Kidney epithelial cell (primary cell): ENCODE measurements at regions not wholly inside any gene's neighbourhood (a gene's known extent, or its start where the extent isn't known, plus 50 kb on each side); places are given as distances from the start of the nearest gene placed in this dataset.

Experiments
- DNase-seq: peaks from one replicate; pipeline ENCODE4 v3.0.0-alpha.2; 2010; ENCODE audit warnings: low read depth
- H3K27me3 ChIP-seq: 2 replicates; pipeline ENCODE4 v1.6.0; 2011; ENCODE audit warnings: low read length; ENCODE audit not compliant: control insufficient read depth, insufficient read depth
- H3K36me3 ChIP-seq: 2 replicates; pipeline ENCODE4 v1.5.1; 2011; ENCODE audit warnings: low read length; ENCODE audit not compliant: control insufficient read depth, insufficient read depth
- H3K4me3 ChIP-seq: 2 replicates; pipeline ENCODE4 v1.5.1; 2011; ENCODE audit warnings: low read depth, mild to moderate bottlenecking, control low read depth, low read length
- CTCF ChIP-seq: IDR thresholded peaks from 2 replicates; pipeline ENCODE4 v1.5.1; 2011; ENCODE audit warnings: mild to moderate bottlenecking, moderate library complexity, low read length, control low read depth, inconsistent platforms; ENCODE audit not compliant: insufficient read depth, poor library complexity, severe bottlenecking

GRCh38 chr2:147388217-147388616, 456.6 kb upstream of the ACVR2A start:
- no peaks in the 10 kb centered on the region for H3K36me3 ChIP-seq
- DNase-seq = no peak
- H3K4me3 ChIP-seq = no peak overlapping the region
- H3K27me3 ChIP-seq = no peaks in the 10 kb centered on the region
- no peak for TF ChIP-seq CTCF

- Histone ChIP-seq H3K36me3 (no peaks in the 10 kb centered on the region), H3K4me3 (no peak overlapping the region), H3K27me3 (no peaks in the 10 kb centered on the region)
- no peak for TF ChIP-seq CTCF
- DNase-seq = no peak
These were observed 458.5 kb upstream of the ACVR2A start for GRCh38 chr2:147386284-147386683.

GRCh38 chr2:147385600-147385999, 459.2 kb upstream of the ACVR2A start:
- Histone ChIP-seq H3K4me3 (no peak overlapping the region), H3K27me3 (no peaks in the 10 kb centered on the region), H3K36me3 (no peaks in the 10 kb centered on the region)
- DNase-seq = no peak
- TF ChIP-seq CTCF = no peak

GRCh38 chr2:147384659-147385058, 460.2 kb upstream of the ACVR2A start:
- H3K27me3 ChIP-seq = no peaks in the 10 kb centered on the region
- H3K36me3 ChIP-seq = no peaks in the 10 kb centered on the region
- TF ChIP-seq CTCF = no peak
- DNase-seq = no peak
- H3K4me3 ChIP-seq = no peak overlapping the region

- H3K27me3 ChIP-seq = no peaks in the 10 kb centered on the region
- no peaks in the 10 kb centered on the region for H3K36me3 ChIP-seq
- no peak overlapping the region for H3K4me3 ChIP-seq
- no peak for TF ChIP-seq CTCF
- no peak for DNase-seq
These were observed 462.4 kb upstream of the ACVR2A start for GRCh38 chr2:147382322-147382948.

- DNase-seq = no peak
- H3K27me3 ChIP-seq = no peaks in the 10 kb centered on the region
- no peak for TF ChIP-seq CTCF
- H3K4me3 ChIP-seq = no peak overlapping the region
- no peaks in the 10 kb centered on the region for H3K36me3 ChIP-seq
These were observed 466.4 kb upstream of the ACVR2A start for GRCh38 chr2:147378403-147378802.
